GM12878 (cell line): ENCODE measurements at regions not wholly inside any gene's neighbourhood (a gene's known extent, or its start where the extent isn't known, plus 50 kb on each side); places are given as distances from the start of the nearest gene placed in this dataset.

Experiments used
- ATAC-seq: fragments of 200-7000 bp; cut with Tn5 transposase; 3 replicates; pipeline ENCODE4 v1.9.1; 2020; ENCODE audit warnings: mild to moderate bottlenecking, moderate library complexity
- BruUV-seq: library from RNA; stranded (reverse); fragments of 400-500 nt; replicated peaks from 2 replicates; lab custom pipeline; 2021; lab: Mats Ljungman, UMichigan
- CTCF ChIA-PET: fragments of 300-600 bp; sonication (Branson Sonifier 250); formaldehyde crosslinking; extraction: SDS; loops from one replicate; lab custom pipeline; 2021; ENCODE audit warnings: inconsistent platforms; lab: Yijun Ruan, JAX
- POLR2A ChIA-PET: fragments of 350-600 bp; formaldehyde crosslinking; extraction: SDS; loops from one replicate; lab custom pipeline; 2021; ENCODE audit warnings: inconsistent platforms; lab: Charles Lee
- RAD21 ChIA-PET: fragments of 300-600 bp; sonication (Branson Sonifier 250); formaldehyde crosslinking; loops from one replicate; lab custom pipeline; 2023; ENCODE audit warnings: antibody characterized with exemption; ENCODE audit not compliant: unreplicated experiment; lab: Charles Lee
- SMC1A ChIA-PET: fragments of 300-600 bp; sonication (Branson Sonifier 250); formaldehyde crosslinking; loops from one replicate; lab custom pipeline; 2023; ENCODE audit not compliant: unreplicated experiment, uncharacterized antibody; lab: Charles Lee
- DNase-seq: peaks from one replicate; pipeline ENCODE4 v3.0.0-alpha.2; 2011; ENCODE audit warnings: low read depth, low spot score
- FAIRE-seq: peaks from 3 replicates; lab custom pipeline; 2011; peaks lifted over from hg19 to GRCh38; lab: Jason Lieb, UNC
- H2AFZ ChIP-seq: 2 replicates; pipeline ENCODE4 v1.6.0; 2011; ENCODE audit warnings: low read depth, low read length, control low read depth; ENCODE audit not compliant: control insufficient read depth
- H3K27ac ChIP-seq: 2 replicates; pipeline ENCODE4 v1.5.1; 2011; ENCODE audit warnings: control low read depth; ENCODE audit not compliant: control insufficient read depth, insufficient read depth
- H3K27me3 ChIP-seq, 2 experiments: replicated peaks in 1 of 2; 2 replicates each; pipeline versions ENCODE4 v1.6.0 to v1.6.1; 2011; ENCODE audit warnings: low read length in 1 of 2; ENCODE audit not compliant: control insufficient read depth in 2 of 2, insufficient read depth in 2 of 2
- H3K36me3 ChIP-seq, 2 experiments: 2 replicates each; pipeline ENCODE4 v1.5.1; 2011; ENCODE audit warnings: low read length in 1 of 2; ENCODE audit not compliant: control insufficient read depth in 2 of 2, insufficient read depth in 2 of 2
- H3K4me1 ChIP-seq: 2 replicates; pipeline ENCODE4 v1.6.1; 2011; ENCODE audit warnings: mild to moderate bottlenecking, low read length, moderate library complexity, mixed read lengths; ENCODE audit not compliant: control insufficient read depth, insufficient read depth
- H3K4me2 ChIP-seq: 2 replicates; pipeline ENCODE4 v1.6.0; 2011; ENCODE audit warnings: control low read depth; ENCODE audit not compliant: control insufficient read depth, insufficient read depth
- H3K4me3 ChIP-seq: fragments of 200-600 bp; sonication (generic); 2 replicates; pipeline ENCODE4 v1.5.1; 2016
- H3K79me2 ChIP-seq: 2 replicates; pipeline ENCODE4 v1.6.0; 2011; ENCODE audit warnings: low read length; ENCODE audit not compliant: control insufficient read depth, insufficient read depth
- H3K9ac ChIP-seq: 2 replicates; pipeline ENCODE4 v1.8.0; 2011; ENCODE audit warnings: low read length, control low read depth, mixed read lengths; ENCODE audit not compliant: control insufficient read depth, insufficient read depth
- H3K9me3 ChIP-seq: replicated peaks from 3 replicates; pipeline ENCODE4 v1.5.1; 2011; ENCODE audit warnings: mild to moderate bottlenecking, low read length; ENCODE audit not compliant: control insufficient read depth, insufficient read depth
- H4K20me1 ChIP-seq: 2 replicates; pipeline ENCODE4 v1.6.0; 2011; ENCODE audit not compliant: control insufficient read depth, insufficient read depth
- ATF2 ChIP-seq: IDR thresholded peaks from 2 replicates; pipeline ENCODE4 v1.6.1; 2012; ENCODE audit warnings: low read length, inconsistent platforms
- CUX1 ChIP-seq: IDR thresholded peaks from 2 replicates; pipeline ENCODE4 v1.6.1; 2012; ENCODE audit warnings: improper control_type of control experiment, low read depth, low read length; ENCODE audit not compliant: insufficient replicate concordance
- EED ChIP-seq: sonication (generic); IDR thresholded peaks from 2 replicates; pipeline ENCODE4 v1.6.1; 2016; ENCODE audit warnings: antibody characterized with exemption, low read depth
- FOS ChIP-seq: IDR thresholded peaks from 3 replicates; pipeline ENCODE4 v1.6.1; 2011; ENCODE audit warnings: borderline replicate concordance; ENCODE audit not compliant: insufficient read length; ENCODE audit errors: extremely low read depth
- MEF2A ChIP-seq: IDR thresholded peaks from 2 replicates; pipeline ENCODE4 v1.6.1; 2011; ENCODE audit warnings: low read depth, mild to moderate bottlenecking, low read length, moderate library complexity; ENCODE audit not compliant: insufficient read depth
- NFYA ChIP-seq: IDR thresholded peaks from 2 replicates; pipeline ENCODE4 v1.6.1; 2011; ENCODE audit warnings: low read depth, mild to moderate bottlenecking, low read length, improper control_type of control experiment, borderline replicate concordance
- NR2C2 ChIP-seq: IDR thresholded peaks from 2 replicates; pipeline ENCODE4 v1.6.1; 2011; ENCODE audit warnings: borderline replicate concordance, low read depth; ENCODE audit not compliant: control insufficient read depth, insufficient read length
- RB1 ChIP-seq: fragments of 450-650 bp; formaldehyde crosslinking; IDR thresholded peaks from 2 replicates; pipeline ENCODE4 v1.6.1; 2017; ENCODE audit warnings: mild to moderate bottlenecking, borderline replicate concordance
- STAT3 ChIP-seq: IDR thresholded peaks from 2 replicates; pipeline ENCODE4 v1.6.1; 2011; ENCODE audit warnings: low read depth, low read length, improper control_type of control experiment
- YBX1 ChIP-seq: fragments of 450-650 bp; IDR thresholded peaks from 2 replicates; pipeline ENCODE4 v1.6.1; 2016; ENCODE audit warnings: antibody characterized with exemption
- WGBS: methylation state at CpG from one replicate; pipeline ENCODE4 v1.1.6; 2016; ENCODE audit warnings: low lambda C conversion rate; ENCODE audit not compliant: insufficient replicate concordance, insufficient coverage; ENCODE audit errors: missing lambda C conversion rate; 5-methylcytosine and 5-hydroxymethylcytosine counted together
- in situ Hi-C: fragments of 300-500 bp; cut with MboI; formaldehyde crosslinking; loops from 9 replicates; pipeline ENCODE4 v1.14.3; 2018; ENCODE audit warnings: mixed read lengths
- intact Hi-C: fragments of 100-400 bp; cut with micrococcal nuclease; formaldehyde crosslinking; loops from one replicate; pipeline ENCODE4 v1.14.2; 2022; ENCODE audit not compliant: unreplicated experiment

- 52% methylated on average over 5 of the region's 5 CpGs for WGBS
- no peak for ATAC-seq
- no peak for FAIRE-seq
- H3K4me1 ChIP-seq = no peaks in the 10 kb centered on the region
- BruUV-seq = no TSS peak
- no peaks in the 10 kb centered on the region for H3K36me3 ChIP-seq
- no peak overlapping the region for H3K4me3 ChIP-seq
- H3K9ac ChIP-seq = no peak overlapping the region
- ChIA-PET POLR2A (no interaction called here), CTCF (no interaction called here), RAD21 (no interaction called here), SMC1A (interaction anchor here (1.1 kb wide), 1 partner anchor 10 kb away, joined by 3 read pairs; no protein-coding TSS in a partner anchor)
- in situ Hi-C loops (no loop called here), intact Hi-C loops (no loop called here)
- no peaks in the 10 kb centered on the region for H3K9me3 ChIP-seq
- TF ChIP-seq CUX1 (no peak), FOS (no peak), NR2C2 (no peak), ATF2 (no peak), STAT3 (no peak), MEF2A (no peak), NFYA (no peak), RB1 (no peak), YBX1 (no peak), EED (no peak)
- no peak overlapping the region for H2AFZ ChIP-seq
- DNase-seq = no peak
- H3K27me3 ChIP-seq = no peaks in the 10 kb centered on the region
- H3K27ac ChIP-seq = no peak overlapping the region
- no peaks in the 10 kb centered on the region for H4K20me1 ChIP-seq
- H3K4me2 ChIP-seq = no peak overlapping the region
- H3K79me2 ChIP-seq = no peaks in the 10 kb centered on the region
Observed at GRCh38 chr6:145306489-145306888, 428.8 kb downstream of the EPM2A start.
